ENCODE measurements at regions not wholly inside any gene's neighbourhood (a gene's known extent, or its start where the extent isn't known, plus 50 kb on each side); places are given as distances from the start of the nearest gene placed in this dataset.
"Not testable (repeated sequence)": the region's sequence is repeated elsewhere in the genome, so short reads cannot be mapped to it uniquely, and the experiment has no call there.

GRCh38 chr7:137110535-137110934 lies 233.0 kb downstream of the PTN start:
- H3K4me1 ChIP-seq (ENCODE audit: control insufficient read depth, insufficient read depth, low read length, unreplicated experiment): peaks cover 11% of the 10 kb centered on the region
- H3K79me2 ChIP-seq (ENCODE audit: control insufficient read depth, insufficient read depth, low read length, unreplicated experiment): no peaks in the 10 kb centered on the region
- H3K36me3 ChIP-seq (ENCODE audit: insufficient read depth, low read length): no peaks in the 10 kb centered on the region
- peak overlapping the region; percentile 18; the same call in 1 of the 2 replicates for H3K4me3 ChIP-seq (ENCODE audit: low read depth, low read length)
- H2AFZ ChIP-seq (ENCODE audit: low read length, unreplicated experiment): peak overlapping the region; percentile 15
- peak overlapping the region; percentile 28 for H3K27ac ChIP-seq (ENCODE audit: low read depth, low read length)
- no peaks in the 10 kb centered on the region for H3K27me3 ChIP-seq (ENCODE audit: insufficient read depth, low read length)

GRCh38 chr7:137110091-137110509 lies 233.4 kb downstream of the PTN start:
- peaks cover 11% of the 10 kb centered on the region for H3K4me1 ChIP-seq (ENCODE audit: control insufficient read depth, insufficient read depth, low read length, unreplicated experiment)
- H2AFZ ChIP-seq (ENCODE audit: low read length, unreplicated experiment): no peak overlapping the region
- peak overlapping the region; percentile 18; the same call in 1 of the 2 replicates for H3K4me3 ChIP-seq (ENCODE audit: low read depth, low read length)
- H3K27me3 ChIP-seq (ENCODE audit: insufficient read depth, low read length): no peaks in the 10 kb centered on the region
- H3K36me3 ChIP-seq (ENCODE audit: insufficient read depth, low read length): no peaks in the 10 kb centered on the region
- no peaks in the 10 kb centered on the region for H3K79me2 ChIP-seq (ENCODE audit: control insufficient read depth, insufficient read depth, low read length, unreplicated experiment)
- peak overlapping the region; percentile 28 for H3K27ac ChIP-seq (ENCODE audit: low read depth, low read length)

GRCh38 chr7:137107802-137108201 lies 235.7 kb downstream of the PTN start:
- not testable (repeated sequence) for H3K36me3 ChIP-seq (ENCODE audit: insufficient read depth, low read length); H3K79me2 ChIP-seq (ENCODE audit: control insufficient read depth, insufficient read depth, low read length, unreplicated experiment); H3K27me3 ChIP-seq (ENCODE audit: insufficient read depth, low read length); H3K27ac ChIP-seq (ENCODE audit: low read depth, low read length); H3K4me3 ChIP-seq (ENCODE audit: low read depth, low read length); H2AFZ ChIP-seq (ENCODE audit: low read length, unreplicated experiment)
- peaks cover 11% of the 10 kb centered on the region for H3K4me1 ChIP-seq (ENCODE audit: control insufficient read depth, insufficient read depth, low read length, unreplicated experiment)

GRCh38 chr7:137103526-137103925 lies 235.1 kb downstream of the CHRM2 start:
- not testable (repeated sequence) for H3K27ac ChIP-seq (ENCODE audit: low read depth, low read length); H3K4me3 ChIP-seq (ENCODE audit: low read depth, low read length); H2AFZ ChIP-seq (ENCODE audit: low read length, unreplicated experiment); H3K27me3 ChIP-seq (ENCODE audit: insufficient read depth, low read length); H3K79me2 ChIP-seq (ENCODE audit: control insufficient read depth, insufficient read depth, low read length, unreplicated experiment); H3K36me3 ChIP-seq (ENCODE audit: insufficient read depth, low read length); H3K4me1 ChIP-seq (ENCODE audit: control insufficient read depth, insufficient read depth, low read length, unreplicated experiment)

- no peak overlapping the region for H2AFZ ChIP-seq (ENCODE audit: low read length, unreplicated experiment)
- H3K27me3 ChIP-seq (ENCODE audit: insufficient read depth, low read length): no peaks in the 10 kb centered on the region
- H3K4me3 ChIP-seq (ENCODE audit: low read depth, low read length): no peak overlapping the region
- H3K27ac ChIP-seq (ENCODE audit: low read depth, low read length): no peak overlapping the region
- H3K36me3 ChIP-seq (ENCODE audit: insufficient read depth, low read length): no peaks in the 10 kb centered on the region
- H3K79me2 ChIP-seq (ENCODE audit: control insufficient read depth, insufficient read depth, low read length, unreplicated experiment): no peaks in the 10 kb centered on the region
- no peaks in the 10 kb centered on the region for H3K4me1 ChIP-seq (ENCODE audit: control insufficient read depth, insufficient read depth, low read length, unreplicated experiment)
Observed at GRCh38 chr7:137097111-137097510, 228.7 kb downstream of the CHRM2 start.

- no peak overlapping the region for H3K4me3 ChIP-seq (ENCODE audit: low read depth, low read length)
- H3K27ac ChIP-seq (ENCODE audit: low read depth, low read length): no peak overlapping the region
- H3K36me3 ChIP-seq (ENCODE audit: insufficient read depth, low read length): no peaks in the 10 kb centered on the region
- no peaks in the 10 kb centered on the region for H3K4me1 ChIP-seq (ENCODE audit: control insufficient read depth, insufficient read depth, low read length, unreplicated experiment)
- no peaks in the 10 kb centered on the region for H3K27me3 ChIP-seq (ENCODE audit: insufficient read depth, low read length)
- no peak overlapping the region for H2AFZ ChIP-seq (ENCODE audit: low read length, unreplicated experiment)
- no peaks in the 10 kb centered on the region for H3K79me2 ChIP-seq (ENCODE audit: control insufficient read depth, insufficient read depth, low read length, unreplicated experiment)
Observed at GRCh38 chr7:137096607-137097006, 228.2 kb downstream of the CHRM2 start.

GRCh38 chr7:137093198-137093597 lies 224.7 kb downstream of the CHRM2 start:
- Histone ChIP-seq H3K36me3 (ENCODE audit: insufficient read depth, low read length) (no peaks in the 10 kb centered on the region), H3K27me3 (ENCODE audit: insufficient read depth, low read length) (no peaks in the 10 kb centered on the region), H3K4me3 (ENCODE audit: low read depth, low read length) (no peak overlapping the region), H3K79me2 (ENCODE audit: control insufficient read depth, insufficient read depth, low read length, unreplicated experiment) (no peaks in the 10 kb centered on the region), H3K27ac (ENCODE audit: low read depth, low read length) (no peak overlapping the region), H3K4me1 (ENCODE audit: control insufficient read depth, insufficient read depth, low read length, unreplicated experiment) (no peaks in the 10 kb centered on the region), H2AFZ (ENCODE audit: low read length, unreplicated experiment) (no peak overlapping the region)

GRCh38 chr7:137091396-137091795 lies 222.9 kb downstream of the CHRM2 start:
- no peaks in the 10 kb centered on the region for H3K79me2 ChIP-seq (ENCODE audit: control insufficient read depth, insufficient read depth, low read length, unreplicated experiment)
- H3K27ac ChIP-seq (ENCODE audit: low read depth, low read length): no peak overlapping the region
- no peak overlapping the region for H3K4me3 ChIP-seq (ENCODE audit: low read depth, low read length)
- no peaks in the 10 kb centered on the region for H3K36me3 ChIP-seq (ENCODE audit: insufficient read depth, low read length)
- no peaks in the 10 kb centered on the region for H3K4me1 ChIP-seq (ENCODE audit: control insufficient read depth, insufficient read depth, low read length, unreplicated experiment)
- H3K27me3 ChIP-seq (ENCODE audit: insufficient read depth, low read length): no peaks in the 10 kb centered on the region
- H2AFZ ChIP-seq (ENCODE audit: low read length, unreplicated experiment): no peak overlapping the region

GRCh38 chr7:137086896-137087295 lies 218.4 kb downstream of the CHRM2 start:
- Histone ChIP-seq H3K36me3 (ENCODE audit: insufficient read depth, low read length) (no peaks in the 10 kb centered on the region), H3K4me3 (ENCODE audit: low read depth, low read length) (no peak overlapping the region), H2AFZ (ENCODE audit: low read length, unreplicated experiment) (no peak overlapping the region), H3K4me1 (ENCODE audit: control insufficient read depth, insufficient read depth, low read length, unreplicated experiment) (peaks cover 5% of the 10 kb centered on the region), H3K27me3 (ENCODE audit: insufficient read depth, low read length) (no peaks in the 10 kb centered on the region), H3K79me2 (ENCODE audit: control insufficient read depth, insufficient read depth, low read length, unreplicated experiment) (no peaks in the 10 kb centered on the region), H3K27ac (ENCODE audit: low read depth, low read length) (no peak overlapping the region)

GRCh38 chr7:137084607-137085380 lies 216.3 kb downstream of the CHRM2 start:
- Histone ChIP-seq H3K79me2 (ENCODE audit: control insufficient read depth, insufficient read depth, low read length, unreplicated experiment) (no peaks in the 10 kb centered on the region), H2AFZ (ENCODE audit: low read length, unreplicated experiment) (no peak overlapping the region), H3K4me1 (ENCODE audit: control insufficient read depth, insufficient read depth, low read length, unreplicated experiment) (peaks cover 17% of the 10 kb centered on the region), H3K4me3 (ENCODE audit: low read depth, low read length) (no peak overlapping the region), H3K27ac (ENCODE audit: low read depth, low read length) (no peak overlapping the region), H3K27me3 (ENCODE audit: insufficient read depth, low read length) (no peaks in the 10 kb centered on the region), H3K36me3 (ENCODE audit: insufficient read depth, low read length) (no peaks in the 10 kb centered on the region)

GRCh38 chr7:137082391-137082790 lies 213.9 kb downstream of the CHRM2 start:
- no peak overlapping the region for H2AFZ ChIP-seq (ENCODE audit: low read length, unreplicated experiment)
- no peak overlapping the region for H3K27ac ChIP-seq (ENCODE audit: low read depth, low read length)
- H3K79me2 ChIP-seq (ENCODE audit: control insufficient read depth, insufficient read depth, low read length, unreplicated experiment): no peaks in the 10 kb centered on the region

More at GRCh38 chr7:137082391-137082790, 213.9 kb downstream of the CHRM2 start:
- Histone ChIP-seq H3K4me1 (ENCODE audit: control insufficient read depth, insufficient read depth, low read length, unreplicated experiment) (peaks cover 17% of the 10 kb centered on the region), H3K36me3 (ENCODE audit: insufficient read depth, low read length) (no peaks in the 10 kb centered on the region), H3K27me3 (ENCODE audit: insufficient read depth, low read length) (no peaks in the 10 kb centered on the region), H3K4me3 (ENCODE audit: low read depth, low read length) (no peak overlapping the region)
